Sigmoid colon (tissue), 4 donors: ENCODE measurements at regions not wholly inside any gene's neighbourhood (a gene's known extent, or its start where the extent isn't known, plus 50 kb on each side); places are given as distances from the start of the nearest gene placed in this dataset.

Experiments
- CTCF ChIP-seq, 4 experiments: fragments of 450-650 bp in 3 of 4; fragments of 200-600 bp in 1 of 4; IDR thresholded peaks; one replicate each; pipeline ENCODE4 v1.5.1; 2016 to 2019; ENCODE audit warnings: antibody characterized with exemption in 4 of 4, mild to moderate bottlenecking in 3 of 4, moderate library complexity in 2 of 4
- EP300 ChIP-seq, 4 donors: sonication (generic); formaldehyde crosslinking; IDR thresholded peaks; one replicate each; pipeline ENCODE4 v1.6.1; 2017; ENCODE audit warnings: antibody characterized with exemption in 4 of 4
- POLR2A ChIP-seq, 2 donors: fragments of 450-650 bp; IDR thresholded peaks; one replicate each; pipeline ENCODE4 v1.6.1; 2016; ENCODE audit warnings: antibody characterized with exemption in 2 of 2, mild to moderate bottlenecking in 2 of 2, moderate library complexity in 2 of 2
- POLR2AphosphoS5 ChIP-seq, 4 donors: sonication (generic); formaldehyde crosslinking; IDR thresholded peaks; one replicate each; pipeline ENCODE4 v1.6.1; 2017; ENCODE audit warnings: antibody characterized with exemption in 4 of 4

GRCh38 chr15:70437089-70437488 is 326.3 kb downstream of the UACA start:
- TF ChIP-seq CTCF (IDR thresholded peaks at IDR 0.05), result no peak
- no peak for TF ChIP-seq POLR2AphosphoS5 (IDR thresholded peaks at IDR 0.05)
- no peak for TF ChIP-seq POLR2A (IDR thresholded peaks at IDR 0.05)
- no peak for TF ChIP-seq EP300 (IDR thresholded peaks at IDR 0.05)
